Ovary (tissue), 3 donors: ENCODE measurements at regions not wholly inside any gene's neighbourhood (a gene's known extent, or its start where the extent isn't known, plus 50 kb on each side); places are given as distances from the start of the nearest gene placed in this dataset.

Experiments
- CTCF ChIP-seq, 3 donors: fragments of 450-650 bp in 2 of 3; fragments of 200-600 bp in 1 of 3; IDR thresholded peaks; one replicate each; pipeline versions ENCODE4 v1.5.1 to v1.8.0; 2016 to 2022; ENCODE audit warnings: antibody characterized with exemption in 3 of 3, mild to moderate bottlenecking in 1 of 3
- EP300 ChIP-seq: sonication (generic); formaldehyde crosslinking; IDR thresholded peaks from one replicate; pipeline ENCODE4 v1.6.1; 2017; ENCODE audit warnings: antibody characterized with exemption
- POLR2A ChIP-seq: fragments of 450-650 bp; IDR thresholded peaks from one replicate; pipeline ENCODE4 v1.6.1; 2017; ENCODE audit warnings: antibody characterized with exemption, mild to moderate bottlenecking, moderate library complexity
- donor health status: DM: no; HTN: no; CAD: no.

GRCh38 chr6:78530208-78530607 is 337.1 kb upstream of the IRAK1BP1 start:
- TF ChIP-seq POLR2A (no peak), CTCF (IDR thresholded peaks at IDR 0.05) (no peak), EP300 (no peak)
